ENCODE measurements at regions not wholly inside any gene's neighbourhood (a gene's known extent, or its start where the extent isn't known, plus 50 kb on each side); places are given as distances from the start of the nearest gene placed in this dataset.

- TF ChIP-seq, protein P1, sequence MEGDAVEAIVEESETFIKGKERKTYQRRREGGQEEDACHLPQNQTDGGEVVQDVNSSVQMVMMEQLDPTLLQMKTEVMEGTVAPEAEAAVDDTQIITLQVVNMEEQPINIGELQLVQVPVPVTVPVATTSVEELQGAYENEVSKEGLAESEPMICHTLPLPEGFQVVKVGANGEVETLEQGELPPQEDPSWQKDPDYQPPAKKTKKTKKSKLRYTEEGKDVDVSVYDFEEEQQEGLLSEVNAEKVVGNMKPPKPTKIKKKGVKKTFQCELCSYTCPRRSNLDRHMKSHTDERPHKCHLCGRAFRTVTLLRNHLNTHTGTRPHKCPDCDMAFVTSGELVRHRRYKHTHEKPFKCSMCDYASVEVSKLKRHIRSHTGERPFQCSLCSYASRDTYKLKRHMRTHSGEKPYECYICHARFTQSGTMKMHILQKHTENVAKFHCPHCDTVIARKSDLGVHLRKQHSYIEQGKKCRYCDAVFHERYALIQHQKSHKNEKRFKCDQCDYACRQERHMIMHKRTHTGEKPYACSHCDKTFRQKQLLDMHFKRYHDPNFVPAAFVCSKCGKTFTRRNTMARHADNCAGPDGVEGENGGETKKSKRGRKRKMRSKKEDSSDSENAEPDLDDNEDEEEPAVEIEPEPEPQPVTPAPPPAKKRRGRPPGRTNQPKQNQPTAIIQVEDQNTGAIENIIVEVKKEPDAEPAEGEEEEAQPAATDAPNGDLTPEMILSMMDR (IDR thresholded peaks at IDR 0.05): no peak
- TF ChIP-seq EP300 (IDR thresholded peaks at IDR 0.05) (no peak), POLR2A (IDR thresholded peaks at IDR 0.05) (no peak)
These were observed 77.0 kb upstream of the TMEM72 start for GRCh38 chr10:44834131-44834530.
